Renal pelvis (tissue), 1 donor: ENCODE measurements at regions not wholly inside any gene's neighbourhood (a gene's known extent, or its start where the extent isn't known, plus 50 kb on each side); places are given as distances from the start of the nearest gene placed in this dataset.

Experiments used
- DNase-seq: peaks from one replicate; pipeline ENCODE4 v3.0.0-alpha.2; 2013

DNA sequence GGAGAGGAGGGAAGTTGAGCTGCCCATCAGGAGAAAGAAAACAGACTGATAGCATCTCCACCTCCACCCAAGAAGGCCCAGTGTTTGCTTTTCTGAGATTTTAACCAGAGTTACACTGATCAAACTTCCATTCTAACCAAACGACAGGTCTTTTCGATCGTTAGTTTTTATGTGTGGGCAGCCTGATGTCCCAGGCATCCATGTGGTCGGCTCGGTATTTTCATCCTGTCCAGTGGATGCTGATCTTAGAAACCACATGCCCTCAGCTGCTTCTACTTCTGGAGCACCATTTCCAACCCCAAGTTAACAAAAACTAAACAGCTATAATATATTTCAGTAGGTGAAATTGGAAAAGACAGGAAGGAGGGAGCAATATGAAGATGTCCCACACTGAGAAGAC, 536.8 kb upstream of the JAG1 start:
- DNase-seq, result no peak

GRCh38 chr20:11212272-11212671, 538.5 kb upstream of the JAG1 start:
- no peak for DNase-seq

- DNase-seq, result no peak
Measured at GRCh38 chr20:11212902-11213301, 539.1 kb upstream of the JAG1 start.

- no peak for DNase-seq
Measured at GRCh38 chr20:11214256-11214840, 540.5 kb upstream of the JAG1 start.

DNA sequence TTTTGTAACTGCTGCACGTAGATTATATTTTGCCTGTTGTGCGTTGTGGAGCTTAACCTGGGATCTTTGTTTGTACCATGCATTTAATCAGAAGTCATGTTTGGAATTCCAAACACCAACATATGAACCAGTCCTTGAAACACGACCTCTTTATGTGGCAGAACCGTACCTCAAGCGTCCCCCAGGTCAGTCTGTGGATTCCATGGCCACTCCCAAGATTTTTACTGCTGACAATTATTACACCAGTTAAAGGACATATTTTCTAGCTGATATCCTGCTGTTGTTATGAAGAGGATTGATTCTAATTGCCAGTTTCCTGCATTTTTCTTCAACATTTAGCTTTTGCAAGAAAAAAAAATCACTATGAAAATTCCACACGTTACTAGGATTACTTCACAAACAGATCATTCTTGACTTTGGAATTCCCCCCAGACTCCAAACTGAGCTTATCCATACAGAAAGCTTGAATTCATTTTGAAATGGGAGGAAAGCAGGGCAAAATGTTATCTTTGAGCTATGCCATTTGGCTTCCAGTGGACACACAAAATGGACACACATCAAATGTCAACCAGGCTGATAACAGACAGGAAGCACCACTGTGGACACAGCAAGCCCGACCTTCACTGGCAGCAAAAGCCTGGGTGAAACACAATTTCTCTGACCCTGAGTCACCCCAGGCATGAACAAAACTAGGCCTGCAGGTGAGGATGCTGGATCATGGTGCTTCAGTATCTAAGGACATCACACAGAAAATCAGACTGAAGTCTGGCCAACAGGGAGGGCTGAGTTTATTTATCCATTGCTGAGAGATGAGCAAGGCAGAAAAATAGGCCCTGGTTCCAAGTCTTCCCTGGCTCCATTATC, 542.9 kb upstream of the JAG1 start:
- DNase-seq, result no peak

DNA sequence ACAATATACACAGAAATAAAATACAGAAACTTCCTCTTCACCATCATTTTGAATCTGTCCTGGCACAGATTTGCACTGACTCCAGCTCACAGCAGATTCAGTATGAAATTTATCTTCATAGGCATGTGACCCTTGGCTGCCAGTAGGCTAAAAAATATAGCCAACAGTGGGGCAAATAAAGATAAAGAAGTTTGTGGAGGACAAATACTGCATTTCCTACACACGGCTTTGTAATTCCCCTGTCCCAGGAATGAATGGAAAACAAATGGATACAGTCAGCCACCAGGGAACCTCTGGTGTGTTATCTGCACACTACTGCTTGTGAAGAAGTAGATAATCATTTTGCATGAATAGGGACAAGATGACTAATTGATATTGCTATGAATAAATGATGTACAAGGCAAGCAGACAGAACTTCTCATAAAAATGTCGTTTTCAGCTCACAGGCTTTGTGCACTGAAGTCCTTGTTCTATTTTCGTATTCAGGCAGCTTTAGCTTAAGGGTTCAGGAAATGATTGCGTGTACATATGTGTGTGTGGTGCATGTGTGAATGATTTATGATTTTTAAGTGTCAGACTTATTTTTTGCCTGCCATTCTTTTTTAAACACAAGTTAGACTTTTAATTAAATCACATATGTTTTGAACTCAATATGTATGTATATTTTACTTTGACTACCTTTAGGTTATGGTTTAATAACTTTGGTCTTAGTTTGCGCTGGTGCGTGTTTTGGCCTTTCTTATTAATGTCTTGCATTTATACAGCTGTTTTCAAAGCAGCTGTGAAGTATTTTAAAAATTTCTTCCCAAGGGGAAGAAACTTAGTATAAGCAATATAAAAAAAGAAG, 543.8 kb upstream of the JAG1 start:
- DNase-seq, result no peak

- no peak for DNase-seq
Measured at GRCh38 chr20:11218173-11218680, 544.4 kb upstream of the JAG1 start.

DNA sequence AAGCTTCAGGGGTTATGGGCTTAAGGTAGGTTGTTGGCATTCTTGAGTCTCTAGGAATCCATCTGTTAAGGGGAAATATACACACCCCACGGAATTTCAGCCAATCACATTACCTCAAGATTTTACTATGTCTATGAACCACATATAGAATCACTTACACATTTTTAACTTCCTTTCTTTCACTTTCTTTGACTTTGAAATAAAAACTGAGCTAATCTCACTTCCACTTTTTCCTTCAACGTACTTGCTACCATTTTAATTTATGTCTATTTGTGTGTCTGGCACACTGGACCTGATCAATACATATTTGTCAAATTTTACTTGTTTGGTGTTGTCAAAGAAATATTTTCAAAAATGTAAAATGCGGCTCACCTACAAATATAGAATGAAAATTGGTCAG, 545.4 kb upstream of the JAG1 start:
- no peak for DNase-seq

GRCh38 chr20:11221046-11221445, 547.2 kb upstream of the JAG1 start:
- DNase-seq, result no peak

GRCh38 chr20:11222243-11222642, 548.4 kb upstream of the JAG1 start:
- no peak for DNase-seq

GRCh38 chr20:11227602-11228001, 553.8 kb upstream of the JAG1 start:
- no peak for DNase-seq

DNA sequence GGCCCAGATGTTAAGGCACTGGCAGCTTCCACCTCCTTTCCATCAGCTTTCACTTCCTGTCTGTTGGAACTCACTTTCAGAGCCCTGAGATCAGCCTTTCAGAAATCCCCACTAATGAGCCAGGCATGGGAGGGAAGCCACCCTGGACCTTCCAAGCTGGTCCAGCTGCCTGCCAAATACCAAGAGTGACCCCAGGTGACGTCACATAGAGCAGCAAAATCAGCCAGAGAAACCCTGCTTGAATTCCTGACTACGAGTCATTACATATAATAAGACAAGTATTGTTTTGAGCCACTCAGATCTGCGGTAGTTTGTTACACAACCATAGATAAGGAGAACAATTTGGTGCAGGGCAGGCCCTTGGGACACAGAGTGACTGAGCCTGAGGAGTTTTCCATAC, 556.0 kb upstream of the JAG1 start:
- no peak for DNase-seq

DNA sequence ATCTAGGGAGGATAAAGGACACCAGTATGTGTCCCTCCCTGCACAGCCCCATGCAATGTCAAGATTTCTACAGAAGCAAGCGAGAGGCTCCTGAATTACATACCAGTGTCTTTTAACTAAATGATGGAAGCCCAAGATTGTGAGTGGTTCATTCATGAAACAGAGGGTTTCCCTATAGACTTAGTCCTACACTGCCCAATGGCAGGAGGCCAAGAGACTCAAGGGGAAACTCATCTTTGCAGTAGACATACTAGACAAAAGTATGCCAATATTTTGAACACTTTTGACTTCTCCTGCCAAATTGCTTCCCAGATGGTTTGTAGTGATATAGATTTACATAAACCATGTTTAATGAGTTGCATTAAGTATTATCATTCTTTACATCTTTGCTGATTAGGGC, 557.2 kb upstream of the JAG1 start:
- no peak for DNase-seq

DNA sequence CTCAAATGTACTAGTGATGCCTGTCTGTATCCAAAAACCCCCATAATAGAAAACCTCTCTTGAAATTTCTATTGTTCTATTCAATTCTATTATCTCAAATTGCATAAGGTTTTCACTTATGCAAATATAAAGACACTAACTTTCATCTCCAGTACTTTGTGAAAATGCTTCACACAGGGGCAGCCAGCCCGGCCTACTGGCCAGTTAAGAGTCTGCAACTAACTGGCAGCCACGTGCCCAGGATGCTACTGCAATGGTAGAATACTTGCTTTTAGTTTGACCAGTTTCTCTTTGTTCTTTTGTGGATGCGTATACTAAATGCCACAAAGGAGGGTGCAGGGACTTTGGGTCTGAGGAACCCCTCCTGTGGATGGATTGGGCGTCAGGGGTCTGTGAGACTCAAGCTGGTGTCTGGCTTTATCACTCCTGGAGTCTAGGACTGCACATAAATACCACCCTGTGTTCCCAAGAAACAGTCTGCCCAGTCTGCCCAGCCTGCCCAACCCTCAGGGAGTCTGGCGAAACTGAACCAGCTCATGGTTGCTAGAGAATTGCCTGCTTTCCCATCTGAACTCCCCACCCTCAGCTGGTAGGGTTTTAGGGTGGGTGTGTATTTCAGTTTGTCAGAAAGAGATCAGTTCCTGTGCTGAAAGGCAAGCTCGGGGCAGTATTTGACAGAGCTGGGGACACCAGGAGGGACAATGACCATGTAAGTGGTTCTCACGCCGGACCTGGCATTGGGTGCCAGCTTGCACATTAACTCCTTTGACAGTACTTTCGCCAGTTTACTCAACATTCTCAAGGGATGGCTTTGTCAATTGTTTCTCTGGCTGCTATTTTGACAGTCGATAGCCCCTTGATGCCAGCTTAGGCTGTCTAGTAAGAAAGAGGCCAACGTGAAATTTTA, 558.2 kb upstream of the JAG1 start:
- DNase-seq, result no peak

DNA sequence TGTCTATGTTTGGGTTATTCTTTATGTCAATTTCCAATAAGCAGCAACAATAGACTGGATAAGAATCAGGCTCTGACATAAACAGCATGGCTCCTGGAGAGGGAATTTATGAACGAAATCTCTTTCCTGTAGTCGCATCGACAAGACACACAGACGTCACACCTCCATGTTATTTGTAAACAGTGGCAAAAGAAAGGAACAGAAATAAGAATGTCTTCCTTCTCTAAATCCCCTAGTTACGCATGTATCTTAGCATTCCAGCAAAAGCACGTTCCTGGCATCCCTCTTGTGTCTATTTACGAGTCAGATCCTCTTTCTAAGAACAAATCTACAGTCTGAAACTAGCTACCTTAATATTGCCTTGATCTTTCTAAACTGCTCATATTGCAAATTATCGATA, 559.1 kb upstream of the JAG1 start:
- no peak for DNase-seq

DNA sequence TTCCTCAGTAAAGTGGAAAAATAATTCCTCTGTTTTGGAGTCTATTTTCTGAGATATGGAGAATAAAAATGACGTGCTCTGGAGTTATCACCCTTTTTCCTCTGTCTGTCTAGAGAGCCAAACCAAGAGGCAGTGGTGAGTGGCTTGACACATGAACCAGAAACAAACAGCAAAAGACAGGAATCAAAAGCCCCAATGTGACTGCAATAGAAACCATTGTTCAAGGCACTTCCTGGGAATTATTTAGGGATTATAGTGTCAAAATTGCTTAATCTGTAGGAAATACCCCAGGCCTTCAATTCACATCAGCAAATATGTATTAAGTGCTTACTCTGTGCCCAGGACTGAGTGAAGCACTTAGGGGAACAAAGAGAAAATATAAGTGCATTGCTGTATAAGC, 560.4 kb upstream of the JAG1 start:
- no peak for DNase-seq

DNA sequence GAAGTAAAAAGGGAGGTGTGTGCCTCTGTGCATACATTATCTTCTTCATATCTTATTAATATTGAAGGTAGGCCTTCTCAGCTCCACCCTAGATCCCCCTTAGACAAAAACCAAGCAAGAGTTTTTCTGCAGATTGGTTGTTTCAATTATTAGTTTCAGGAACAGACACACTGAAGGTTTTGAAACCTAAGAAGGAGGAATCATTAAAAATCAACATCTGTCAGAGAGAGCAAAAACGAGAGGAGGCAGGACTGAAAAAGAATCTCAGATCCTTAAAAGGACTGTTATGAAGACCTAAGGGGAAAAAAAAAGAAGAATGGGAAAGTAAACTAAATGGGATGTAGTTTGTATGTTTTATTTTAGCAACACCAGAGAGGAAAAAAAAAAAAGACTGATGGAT, 560.8 kb upstream of the JAG1 start:
- no peak for DNase-seq

- no peak for DNase-seq
Measured at GRCh38 chr20:11235058-11235457, 561.3 kb upstream of the JAG1 start.

GRCh38 chr20:11242320-11242719, 568.5 kb upstream of the JAG1 start:
- DNase-seq, result no peak

- no peak for DNase-seq
Measured at GRCh38 chr20:11245431-11245830, 571.6 kb upstream of the JAG1 start.

GRCh38 chr20:11246251-11246775, 572.5 kb upstream of the JAG1 start:
- DNase-seq, result no peak
